HPDE6-E6E7 (cell line): ENCODE measurements at regions not wholly inside any gene's neighbourhood (a gene's known extent, or its start where the extent isn't known, plus 50 kb on each side); places are given as distances from the start of the nearest gene placed in this dataset.

ENCODE experiments used
- DNase-seq: peaks from one replicate; pipeline ENCODE4 v3.0.0; 2011; ENCODE audit warnings: missing footprints; ENCODE audit errors: extremely low spot score

- no peak for DNase-seq
These were observed 143.6 kb downstream of the COPRS start for GRCh38 chr17:31715446-31715845.

- no peak for DNase-seq
These were observed 154.6 kb downstream of the COPRS start for GRCh38 chr17:31704483-31704882.

GRCh38 chr17:31702041-31702440 lies 157.0 kb downstream of the COPRS start:
- DNase-seq = no peak

GRCh38 chr17:31700973-31701372 lies 158.1 kb downstream of the COPRS start:
- DNase-seq = no peak

GRCh38 chr17:31699886-31700285 lies 159.2 kb downstream of the COPRS start:
- no peak for DNase-seq

GRCh38 chr17:31699281-31699680 lies 159.8 kb downstream of the COPRS start:
- no peak for DNase-seq

GRCh38 chr17:31698751-31699150 lies 160.3 kb downstream of the COPRS start:
- no peak for DNase-seq

GRCh38 chr17:31697838-31698237 lies 161.2 kb downstream of the COPRS start:
- DNase-seq = no peak

GRCh38 chr17:31696703-31697325 lies 162.2 kb downstream of the COPRS start:
- no peak for DNase-seq

- no peak for DNase-seq
These were observed 162.9 kb downstream of the COPRS start for GRCh38 chr17:31696184-31696602.

GRCh38 chr17:31695456-31696090 lies 163.5 kb downstream of the COPRS start:
- no peak for DNase-seq

- DNase-seq = no peak
These were observed 165.4 kb downstream of the COPRS start for GRCh38 chr17:31693433-31694220.

GRCh38 chr17:31692632-31693031 lies 166.4 kb downstream of the COPRS start:
- no peak for DNase-seq

- no peak for DNase-seq
These were observed 167.0 kb downstream of the COPRS start for GRCh38 chr17:31692027-31692426.

GRCh38 chr17:31691251-31691905 lies 167.7 kb downstream of the COPRS start:
- DNase-seq = no peak

- DNase-seq = no peak
These were observed 168.9 kb downstream of the COPRS start for GRCh38 chr17:31690151-31690551.

- DNase-seq = no peak
These were observed 170.3 kb downstream of the COPRS start for GRCh38 chr17:31688701-31689100.

- no peak for DNase-seq
These were observed 171.4 kb downstream of the COPRS start for GRCh38 chr17:31687505-31688126.

GRCh38 chr17:31686495-31686894 lies 172.5 kb downstream of the COPRS start:
- no peak for DNase-seq

GRCh38 chr17:31684901-31685300 lies 174.1 kb downstream of the COPRS start:
- no peak for DNase-seq

- no peak for DNase-seq
These were observed 178.9 kb downstream of the COPRS start for GRCh38 chr17:31680126-31680525.

- DNase-seq = no peak
These were observed 179.4 kb downstream of the COPRS start for GRCh38 chr17:31679667-31680066.
